WI38 (cell line): ENCODE measurements at regions not wholly inside any gene's neighbourhood (a gene's known extent, or its start where the extent isn't known, plus 50 kb on each side); places are given as distances from the start of the nearest gene placed in this dataset.

ENCODE experiments used
- H3K4me3 ChIP-seq: 2 replicates; pipeline ENCODE4 v1.5.1; 2011; ENCODE audit warnings: low read depth, mild to moderate bottlenecking, control low read depth, low read length
- TF ChIP-seq, protein P1 (sequence below): IDR thresholded peaks from 2 replicates; pipeline ENCODE4 v1.5.1; 2012; ENCODE audit warnings: low read depth, mild to moderate bottlenecking, control low read depth, low read length

DNA sequence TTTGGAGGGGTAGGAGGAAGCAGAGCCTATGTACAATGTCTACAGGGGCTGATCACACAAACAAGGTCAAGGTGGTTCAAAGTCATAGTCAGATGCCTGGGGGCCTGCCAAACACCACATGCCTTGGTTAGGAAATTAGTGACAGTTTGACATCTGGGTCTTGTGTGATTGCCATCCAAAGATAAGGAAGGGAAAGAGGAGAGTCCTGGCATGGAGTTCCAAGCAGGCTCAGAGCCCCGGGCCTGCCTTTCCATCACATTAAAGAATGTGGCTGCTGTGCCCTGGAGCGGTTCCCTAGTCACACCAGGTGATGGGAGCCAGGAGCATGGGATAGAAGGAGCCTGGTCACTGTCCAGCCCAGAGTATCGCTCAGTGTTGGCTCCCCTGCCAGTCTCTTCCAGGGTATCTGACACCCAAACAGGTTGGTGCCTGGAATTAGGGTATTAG is 53.6 kb upstream of the BCL2L14 start:
- no peak overlapping the region for H3K4me3 ChIP-seq

DNA sequence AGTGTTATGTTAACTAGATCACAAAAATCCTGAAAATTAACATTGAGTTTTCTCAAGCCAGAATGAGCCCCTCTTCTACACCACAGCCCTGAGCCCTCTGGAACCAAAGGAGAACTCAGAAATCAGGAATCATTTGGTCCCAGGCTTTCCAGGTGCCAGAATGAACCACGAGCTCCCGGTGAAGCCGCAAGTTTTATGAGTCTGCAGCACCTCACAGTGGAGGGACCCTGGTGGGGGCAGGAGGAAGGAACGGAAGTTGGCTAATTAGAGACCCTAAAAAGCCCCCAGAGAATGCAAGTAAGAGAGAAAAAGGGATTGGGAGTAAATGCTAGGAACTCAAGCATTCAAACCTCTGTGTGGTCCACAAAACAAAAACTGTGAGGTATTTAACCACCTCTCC is 52.9 kb upstream of the BCL2L14 start:
- no peak overlapping the region for H3K4me3 ChIP-seq

More for the DNA sequence above, 53.6 kb upstream of the BCL2L14 start:
- TF ChIP-seq, protein P1, sequence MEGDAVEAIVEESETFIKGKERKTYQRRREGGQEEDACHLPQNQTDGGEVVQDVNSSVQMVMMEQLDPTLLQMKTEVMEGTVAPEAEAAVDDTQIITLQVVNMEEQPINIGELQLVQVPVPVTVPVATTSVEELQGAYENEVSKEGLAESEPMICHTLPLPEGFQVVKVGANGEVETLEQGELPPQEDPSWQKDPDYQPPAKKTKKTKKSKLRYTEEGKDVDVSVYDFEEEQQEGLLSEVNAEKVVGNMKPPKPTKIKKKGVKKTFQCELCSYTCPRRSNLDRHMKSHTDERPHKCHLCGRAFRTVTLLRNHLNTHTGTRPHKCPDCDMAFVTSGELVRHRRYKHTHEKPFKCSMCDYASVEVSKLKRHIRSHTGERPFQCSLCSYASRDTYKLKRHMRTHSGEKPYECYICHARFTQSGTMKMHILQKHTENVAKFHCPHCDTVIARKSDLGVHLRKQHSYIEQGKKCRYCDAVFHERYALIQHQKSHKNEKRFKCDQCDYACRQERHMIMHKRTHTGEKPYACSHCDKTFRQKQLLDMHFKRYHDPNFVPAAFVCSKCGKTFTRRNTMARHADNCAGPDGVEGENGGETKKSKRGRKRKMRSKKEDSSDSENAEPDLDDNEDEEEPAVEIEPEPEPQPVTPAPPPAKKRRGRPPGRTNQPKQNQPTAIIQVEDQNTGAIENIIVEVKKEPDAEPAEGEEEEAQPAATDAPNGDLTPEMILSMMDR = no peak

DNA sequence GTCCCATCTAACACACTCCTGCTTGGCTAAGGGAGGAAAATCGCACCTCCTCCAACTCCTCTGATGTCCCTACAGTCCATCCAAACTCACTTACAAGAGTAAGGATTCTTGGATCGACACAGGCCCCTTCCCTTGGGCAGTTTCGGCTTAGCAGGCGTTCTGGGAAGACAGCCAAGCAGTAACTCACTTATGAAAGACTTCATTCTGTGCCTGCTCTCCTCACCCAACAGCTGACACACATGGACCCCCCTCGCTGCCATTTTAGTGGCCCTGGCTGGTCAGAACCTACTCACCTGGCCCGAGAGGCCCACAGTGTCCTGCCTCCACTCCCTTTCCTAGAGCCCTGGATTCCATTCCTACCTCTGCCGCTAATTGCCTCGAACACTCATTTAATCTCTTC is 52.3 kb upstream of the BCL2L14 start:
- TF ChIP-seq, protein P1 = no peak
- no peak overlapping the region for H3K4me3 ChIP-seq

More for the DNA sequence above, 52.9 kb upstream of the BCL2L14 start:
- TF ChIP-seq, protein P1 = no peak

DNA sequence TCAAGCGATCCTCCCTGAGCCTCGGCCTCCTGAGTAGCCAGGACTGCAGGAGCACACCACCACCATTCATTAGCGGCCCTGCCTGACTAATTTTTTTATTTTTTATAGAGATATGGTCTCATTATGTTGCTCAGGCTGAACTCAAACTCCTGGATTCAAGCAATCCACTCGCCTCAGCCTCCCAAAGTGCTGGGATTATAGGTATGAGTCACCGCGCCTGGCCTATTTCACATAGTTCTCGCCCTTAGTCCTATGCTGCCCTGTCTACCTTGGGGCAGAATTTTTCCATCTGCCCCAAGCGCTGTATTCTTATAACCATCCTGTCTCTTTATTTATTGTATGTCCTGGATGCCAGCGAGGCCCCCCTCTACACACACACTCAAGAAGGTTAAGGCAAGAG is 50.9 kb upstream of the BCL2L14 start:
- TF ChIP-seq, protein P1 = no peak
- no peak overlapping the region for H3K4me3 ChIP-seq

DNA sequence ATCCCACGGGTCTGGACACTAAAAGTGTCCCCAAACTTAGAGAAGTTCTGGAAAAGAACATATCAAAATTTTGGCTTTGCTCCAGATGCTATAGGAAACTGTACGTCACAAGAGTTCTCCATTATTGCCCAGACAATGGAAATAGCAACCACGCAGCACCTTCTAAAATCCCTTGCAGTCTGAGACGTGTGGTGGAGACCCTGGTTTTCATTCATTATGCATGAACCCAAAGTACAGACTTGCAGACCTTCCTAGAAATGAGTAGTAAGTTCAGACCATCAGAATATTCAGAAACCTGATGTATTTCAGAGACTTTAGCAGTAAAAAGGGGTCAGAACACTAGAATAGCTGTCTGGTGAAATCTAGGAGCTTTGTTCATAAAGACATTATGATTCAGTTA is 50.0 kb upstream of the BCL2L14 start:
- no peak overlapping the region for H3K4me3 ChIP-seq
- TF ChIP-seq, protein P1 = no peak
